ENCODE measurements at regions not wholly inside any gene's neighbourhood (a gene's known extent, or its start where the extent isn't known, plus 50 kb on each side); places are given as distances from the start of the nearest gene placed in this dataset.
"Not testable (repeated sequence)": the region's sequence is repeated elsewhere in the genome, so short reads cannot be mapped to it uniquely, and the experiment has no call there.

DNA sequence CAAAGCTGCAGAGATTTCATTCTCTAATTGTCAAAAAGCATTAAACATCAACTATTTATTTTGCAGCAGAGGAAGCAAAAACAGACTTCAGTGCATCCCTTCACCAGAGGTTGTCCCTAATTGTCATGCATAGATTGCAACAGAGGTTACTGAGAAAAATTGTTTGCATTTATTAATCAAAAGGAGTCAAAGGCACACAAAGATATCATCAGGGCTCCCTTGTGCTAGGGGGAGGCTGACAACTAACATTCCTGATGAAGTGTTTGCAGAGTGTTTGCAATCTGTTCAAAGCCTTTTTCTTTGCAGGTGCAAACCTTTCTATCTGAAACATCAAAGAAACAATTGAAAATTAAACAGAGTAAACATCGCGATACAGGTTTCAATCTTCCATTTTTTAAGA, 227.5 kb downstream of the TEX36 start:
- DNase-seq (ENCODE audit: low spot score): no peak

DNA sequence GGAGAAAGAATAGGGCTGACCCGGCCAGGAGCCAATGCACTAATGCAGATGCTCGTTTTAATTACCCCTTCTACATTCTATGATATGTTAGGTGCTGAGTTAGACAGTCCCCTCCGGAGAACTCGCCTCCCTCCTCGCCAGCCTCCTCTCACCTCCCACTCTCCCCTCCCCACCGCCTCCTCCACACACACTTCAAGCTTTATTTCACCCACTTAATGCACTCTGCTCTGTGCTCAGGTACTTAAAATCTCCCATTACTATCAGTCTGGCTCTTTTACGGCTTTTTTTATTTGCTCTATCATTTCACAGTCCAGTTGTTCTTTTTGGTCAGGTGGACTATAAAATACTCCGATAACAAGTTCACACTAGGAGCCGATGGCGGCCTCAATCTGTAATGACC, 231.6 kb downstream of the TEX36 start:
- no peak for DNase-seq (ENCODE audit: low spot score)

DNA sequence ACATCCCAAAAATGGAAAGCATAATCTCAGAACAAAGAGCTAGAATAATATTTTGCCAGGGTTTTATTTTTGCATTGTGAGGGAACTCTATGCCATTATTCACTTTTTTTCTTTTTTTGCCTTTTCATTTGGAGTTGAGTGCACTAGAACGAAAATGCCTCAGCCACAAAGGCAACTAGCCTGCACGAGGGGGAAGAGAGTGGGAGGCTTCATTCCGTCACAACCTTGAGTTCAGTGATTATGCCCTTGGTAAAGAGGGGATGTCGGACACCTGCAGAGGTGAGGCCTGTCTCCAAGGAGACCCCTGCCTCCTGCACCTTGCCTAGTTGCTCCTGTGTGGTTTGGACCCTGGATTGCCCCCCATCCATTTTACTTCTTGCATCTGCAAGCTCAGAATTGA, 232.7 kb downstream of the TEX36 start:
- DNase-seq (ENCODE audit: low spot score): no peak

DNA sequence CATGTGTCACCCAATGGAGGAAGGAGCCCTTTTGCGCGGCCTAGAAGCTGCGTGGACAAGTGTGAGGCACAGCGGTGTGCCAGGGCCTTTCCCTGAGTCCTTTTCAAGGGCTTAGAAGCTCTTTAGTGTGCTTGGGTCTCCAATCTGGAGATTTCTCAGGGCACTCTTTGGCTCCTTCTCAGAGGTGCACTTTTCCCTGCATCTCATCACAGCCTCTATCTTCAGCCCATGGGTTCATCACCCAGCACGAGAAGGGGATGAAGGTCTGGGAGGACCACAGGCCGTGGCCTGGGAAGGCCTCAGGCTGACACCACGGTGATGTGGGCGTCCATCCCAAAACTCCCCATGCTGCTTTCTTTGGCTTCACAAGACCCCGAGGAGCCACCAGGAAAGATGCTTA, 233.4 kb downstream of the TEX36 start:
- no peak for DNase-seq (ENCODE audit: low spot score)

DNA sequence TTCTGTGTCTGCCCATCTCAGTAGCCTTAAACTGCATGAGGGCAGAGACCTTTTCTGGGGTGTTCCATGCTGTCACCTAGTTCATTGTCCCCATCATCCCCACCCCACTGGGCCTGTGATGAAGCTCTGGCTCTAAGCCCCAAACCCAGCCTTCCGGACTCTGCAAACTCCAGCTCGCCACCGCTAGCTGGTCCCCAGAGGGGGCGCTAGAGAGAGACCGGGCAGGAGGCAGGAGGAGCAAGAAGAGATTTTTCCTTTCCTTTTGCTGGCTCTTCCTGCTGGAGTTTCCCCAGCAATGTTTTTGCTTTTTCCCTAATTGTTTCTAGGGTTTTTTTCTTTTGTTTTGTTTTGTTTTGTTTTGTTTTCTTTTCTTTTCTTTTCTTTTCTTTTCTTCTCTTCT, 234.4 kb downstream of the TEX36 start:
- no peak for DNase-seq (ENCODE audit: low spot score)

DNA sequence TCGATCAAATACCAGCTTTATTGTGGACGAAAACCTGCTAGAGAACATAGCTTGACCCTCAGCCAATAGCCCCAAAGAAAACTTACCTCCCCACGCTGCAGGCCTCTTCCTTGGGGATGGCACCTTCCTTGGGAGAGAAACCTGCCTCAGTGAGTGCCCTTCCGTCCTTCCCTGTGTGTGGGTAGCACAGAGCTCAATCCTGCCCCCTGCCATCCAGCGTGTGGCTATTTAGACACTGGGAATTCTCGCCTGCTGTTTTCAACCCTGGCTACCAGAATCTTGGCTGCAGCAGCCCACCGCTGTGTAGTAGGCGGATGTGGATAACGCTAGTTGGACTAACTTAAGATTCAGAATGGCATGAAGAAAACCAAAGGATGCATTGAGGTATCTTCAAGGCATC, 238.2 kb downstream of the TEX36 start:
- no peak for DNase-seq (ENCODE audit: low spot score)

DNA sequence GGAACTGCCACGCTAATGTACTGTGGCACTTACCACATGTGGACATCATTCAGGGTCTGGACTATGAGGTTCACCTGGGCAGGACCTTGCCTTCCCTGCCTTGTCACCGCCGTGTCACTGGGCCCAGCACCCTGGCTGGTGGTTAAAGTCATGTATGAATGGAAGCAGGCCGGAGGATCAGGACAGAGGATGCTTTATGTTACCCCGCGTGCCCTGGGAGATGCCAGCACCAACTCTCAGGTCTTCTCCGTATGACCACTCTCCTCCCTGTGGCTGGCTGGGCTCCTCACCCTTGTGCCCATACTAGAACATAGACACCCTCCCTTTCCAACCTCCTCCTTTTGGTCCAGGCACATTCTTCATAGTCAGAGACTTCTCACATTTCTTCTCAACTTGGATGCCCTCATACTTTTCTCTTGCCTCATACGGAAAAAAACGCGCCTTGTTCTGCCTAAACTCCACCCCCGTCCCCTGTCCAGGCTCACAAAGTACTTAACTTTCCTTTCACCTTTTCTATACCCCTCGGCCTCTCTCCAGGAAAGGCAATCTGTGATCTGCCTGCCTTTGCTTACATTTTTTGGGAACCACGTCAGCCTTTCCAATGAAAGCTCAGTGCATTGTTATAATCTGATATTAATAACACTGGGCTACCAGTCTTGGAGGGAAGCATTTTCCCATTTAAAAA, 240.0 kb downstream of the TEX36 start:
- no peak for DNase-seq (ENCODE audit: low spot score)

DNA sequence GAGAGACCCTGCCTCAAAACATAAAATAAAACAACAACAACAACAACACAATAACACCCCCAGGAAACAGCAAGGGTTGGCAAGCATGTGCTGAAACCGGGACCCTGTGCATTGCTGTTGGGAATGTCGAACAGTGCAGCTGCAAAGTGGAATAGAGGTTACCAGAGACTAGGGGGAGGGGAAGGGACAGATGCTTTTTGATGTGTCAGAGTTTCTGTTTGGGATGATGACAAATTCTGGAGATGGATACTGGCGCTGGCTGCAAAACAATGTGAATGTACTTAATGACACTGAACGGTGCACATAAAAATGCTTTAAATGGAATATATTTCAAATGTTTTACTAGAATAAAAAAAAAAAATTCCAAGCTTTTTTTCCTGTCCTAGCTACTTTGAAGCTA, 241.8 kb downstream of the TEX36 start:
- DNase-seq (ENCODE audit: low spot score): no peak

DNA sequence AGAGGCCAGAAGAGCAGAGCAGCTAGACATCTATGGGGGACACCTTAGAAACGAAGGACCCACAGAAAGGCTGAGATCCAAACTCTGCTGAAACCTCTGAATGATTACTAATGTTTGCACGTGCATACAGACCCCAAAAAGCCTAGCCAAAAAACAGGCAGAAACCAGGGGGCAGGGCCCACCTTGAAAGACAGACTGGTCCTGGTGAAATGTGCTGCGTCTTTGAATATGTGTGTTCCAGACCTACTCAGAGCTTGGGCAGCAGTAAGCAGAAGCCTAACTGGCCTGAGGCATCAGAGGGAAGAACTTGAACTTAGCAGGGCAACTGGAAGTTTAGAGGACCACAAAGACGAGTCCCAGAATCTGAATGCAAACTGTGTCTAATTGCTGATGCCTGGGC, 251.8 kb downstream of the TEX36 start:
- DNase-seq (ENCODE audit: low spot score): no peak

DNA sequence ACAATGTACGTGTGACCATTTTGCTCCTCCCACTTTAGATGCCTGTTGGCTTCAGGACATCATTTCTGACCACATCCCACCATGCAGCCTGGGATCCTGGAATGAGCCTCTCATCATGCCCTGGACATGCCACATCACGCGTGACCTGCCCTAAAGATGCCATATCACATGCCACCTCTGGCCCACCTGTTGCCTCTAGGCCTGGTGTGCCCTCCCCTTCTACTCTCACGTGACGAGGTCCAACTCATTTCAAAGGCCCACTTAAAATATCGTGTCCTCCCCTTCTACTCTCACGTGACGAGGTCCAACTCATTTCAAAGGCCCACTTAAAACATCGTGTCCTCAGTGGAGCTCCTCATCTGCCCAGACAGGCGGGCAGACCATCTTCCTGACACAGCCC, 254.9 kb downstream of the TEX36 start:
- DNase-seq (ENCODE audit: low spot score): no peak

DNA sequence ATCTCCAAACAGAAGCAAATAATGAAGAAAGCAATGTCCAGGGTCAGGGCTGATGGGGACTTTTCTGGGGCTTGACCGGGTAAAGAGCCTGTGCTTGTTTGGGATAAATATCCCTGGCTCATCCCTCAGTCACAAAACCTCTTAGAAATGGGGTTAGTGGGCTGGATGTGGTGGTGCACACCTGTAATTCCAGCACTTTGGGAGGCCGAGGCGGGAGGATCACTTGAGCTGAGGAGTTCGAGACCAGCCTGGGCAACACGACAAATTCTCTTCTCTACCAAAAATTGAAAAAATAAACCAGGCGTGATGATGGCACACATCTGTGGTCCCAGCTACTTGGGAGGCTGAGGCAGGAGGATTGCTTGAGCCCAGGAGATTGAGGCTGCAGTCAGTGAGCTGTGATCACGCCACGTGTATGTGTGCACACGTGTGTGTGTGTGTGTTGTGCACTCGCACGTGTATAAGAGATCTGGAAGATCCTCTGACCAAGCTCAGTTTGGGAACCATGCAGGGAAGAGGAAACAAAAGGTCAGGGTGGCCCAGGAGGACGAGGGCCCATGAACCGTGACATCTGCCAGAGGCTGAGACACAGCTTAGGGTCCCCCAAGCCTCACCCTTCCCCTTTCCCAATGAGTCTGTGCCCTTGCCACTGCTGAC, 258.6 kb downstream of the TEX36 start:
- no peak for DNase-seq (ENCODE audit: low spot score)

DNA sequence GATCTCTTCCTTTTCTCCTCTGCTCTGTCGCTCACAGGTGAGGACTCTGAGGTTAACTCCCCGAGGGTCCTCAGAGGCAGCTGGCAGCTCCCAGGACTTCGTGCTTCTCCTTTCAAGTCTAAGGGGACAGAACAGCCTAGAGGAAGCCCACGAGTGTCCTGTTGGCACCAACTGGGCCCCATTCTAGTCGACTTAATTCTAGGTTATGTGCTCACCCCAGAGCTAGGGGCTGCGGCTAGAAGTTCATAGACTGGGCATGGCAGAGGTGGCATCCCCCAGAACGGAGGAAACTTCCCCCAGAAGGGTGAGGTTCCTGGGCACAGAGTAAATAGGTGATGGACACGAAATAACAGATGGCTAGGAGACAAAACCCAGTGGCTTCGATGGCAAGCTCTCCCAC, 259.4 kb downstream of the TEX36 start:
- no peak for DNase-seq (ENCODE audit: low spot score)

DNA sequence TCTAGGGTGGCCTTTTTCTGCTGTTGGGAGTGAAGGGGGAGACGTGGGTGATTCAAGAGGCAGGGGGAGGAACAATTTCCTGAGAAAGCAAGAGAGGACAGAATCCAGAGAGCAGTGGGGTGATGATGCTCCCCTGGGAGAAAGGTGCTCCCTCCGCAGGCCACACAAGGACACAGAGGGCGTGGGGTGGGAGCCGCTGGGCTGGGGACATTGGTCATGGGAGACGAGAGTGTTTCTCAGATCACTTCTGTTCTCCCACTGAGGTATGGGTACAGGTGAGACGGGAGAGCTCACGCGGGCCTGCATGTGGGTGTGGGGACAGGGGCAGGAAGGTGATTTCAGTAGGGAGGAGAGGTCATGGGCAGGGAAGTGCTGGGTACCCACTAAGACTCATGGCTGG, 259.5 kb upstream of the CTBP2 start:
- no peak for DNase-seq (ENCODE audit: low spot score)

DNA sequence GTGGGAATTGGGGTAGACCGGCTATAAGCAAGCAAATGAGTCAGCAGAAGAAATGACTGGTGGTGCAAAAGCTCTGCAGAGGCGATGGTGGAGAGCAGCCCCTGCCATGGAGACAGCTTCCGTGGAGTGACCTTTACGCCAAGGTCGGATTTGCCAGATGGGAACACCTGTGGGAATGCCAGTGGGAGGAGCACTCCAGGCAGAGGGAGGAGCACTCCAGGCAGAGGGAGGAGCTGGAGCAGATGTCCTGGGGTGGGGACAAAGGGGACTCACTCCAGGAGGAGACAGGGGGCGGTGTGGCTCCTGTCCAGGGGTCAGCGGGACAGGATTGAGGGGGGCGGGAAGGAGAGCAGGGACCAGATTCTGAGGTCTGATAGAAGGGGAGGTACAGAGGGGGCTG, 258.8 kb upstream of the CTBP2 start:
- no peak for DNase-seq (ENCODE audit: low spot score)

DNA sequence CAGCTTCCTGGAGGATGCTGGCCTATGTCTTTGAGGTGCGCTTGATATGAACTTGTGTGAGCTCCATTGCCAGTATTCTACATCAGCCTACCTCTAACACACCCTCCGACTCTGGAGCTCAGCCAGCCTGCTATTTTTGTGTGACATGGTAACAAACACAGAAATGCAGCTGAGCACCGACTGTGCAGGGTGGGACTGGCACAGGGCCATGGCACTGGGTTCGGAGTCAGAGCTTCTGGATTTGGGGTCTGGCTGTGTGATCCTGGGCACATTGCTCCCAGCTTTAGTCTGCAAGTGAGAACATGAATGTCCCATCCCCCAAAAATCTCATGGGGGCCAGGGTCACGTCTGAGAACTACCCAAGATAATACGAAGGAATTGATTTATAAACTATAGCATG, 257.2 kb upstream of the CTBP2 start:
- no peak for DNase-seq (ENCODE audit: low spot score)

DNA sequence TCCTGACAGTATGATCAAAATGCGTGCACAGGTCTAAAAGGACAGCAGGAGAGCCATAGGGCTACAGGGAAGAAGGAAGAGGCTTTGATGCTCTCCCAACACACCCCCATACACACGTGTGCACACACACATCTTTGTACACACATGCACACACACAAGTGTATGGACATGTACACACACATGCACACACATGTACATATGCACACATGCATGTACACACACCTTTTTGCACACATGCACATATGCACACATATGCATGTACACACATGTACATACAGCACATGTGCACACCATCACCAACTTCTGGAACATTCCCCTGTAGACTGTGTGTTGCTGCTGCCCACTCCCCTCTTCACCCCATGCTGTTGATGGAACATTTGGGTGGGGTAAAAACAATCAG, 255.6 kb upstream of the CTBP2 start:
- DNase-seq (ENCODE audit: low spot score): no peak

DNA sequence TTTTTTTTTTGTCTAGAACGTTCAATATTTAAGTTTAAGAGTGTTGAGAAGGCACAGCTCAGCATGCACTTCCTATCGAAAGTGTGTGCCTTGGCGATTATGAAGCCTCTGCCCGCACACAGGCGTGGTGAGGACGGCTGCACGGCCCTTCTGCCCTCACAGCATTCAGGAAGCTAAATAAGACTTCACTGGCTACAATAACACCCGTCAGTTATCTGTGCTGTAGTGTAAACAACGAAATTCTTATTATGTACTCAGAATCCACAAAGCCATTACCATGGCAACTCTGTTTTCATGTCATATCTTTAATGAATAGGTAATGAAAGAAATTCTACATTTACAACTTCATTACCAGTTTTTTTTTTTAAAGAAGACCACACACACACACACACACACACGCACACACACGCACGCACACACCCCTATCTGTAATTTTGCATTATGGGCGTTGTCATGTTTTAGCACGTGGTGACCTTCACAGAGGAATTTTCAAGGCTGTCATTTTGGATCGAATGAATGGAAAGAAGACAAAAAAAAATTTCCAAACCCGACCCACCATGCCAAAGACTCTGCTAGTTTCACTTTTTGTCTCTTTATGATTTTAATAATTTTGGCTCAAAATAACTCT, 254.8 kb upstream of the CTBP2 start:
- DNase-seq (ENCODE audit: low spot score): no peak

DNA sequence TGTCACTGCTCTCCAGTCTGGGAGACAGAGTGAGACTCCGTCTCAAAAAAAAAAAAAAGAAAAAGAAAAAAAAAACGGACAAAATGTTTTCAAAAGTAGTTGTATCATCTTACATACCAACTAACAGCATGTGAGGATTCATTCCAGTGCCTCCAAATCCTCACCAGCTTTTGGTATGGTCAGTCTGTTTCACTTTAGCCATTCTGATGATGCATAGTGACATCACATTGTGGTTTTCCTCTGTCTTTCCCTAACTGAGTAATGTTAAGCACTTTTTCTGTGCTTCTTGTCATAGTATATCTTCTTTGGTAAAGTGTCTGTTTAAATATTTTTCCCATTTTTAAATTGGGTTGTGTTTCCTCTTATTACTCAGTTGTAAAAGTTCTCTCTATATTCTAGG, 251.4 kb upstream of the CTBP2 start:
- DNase-seq (ENCODE audit: low spot score): no peak

DNA sequence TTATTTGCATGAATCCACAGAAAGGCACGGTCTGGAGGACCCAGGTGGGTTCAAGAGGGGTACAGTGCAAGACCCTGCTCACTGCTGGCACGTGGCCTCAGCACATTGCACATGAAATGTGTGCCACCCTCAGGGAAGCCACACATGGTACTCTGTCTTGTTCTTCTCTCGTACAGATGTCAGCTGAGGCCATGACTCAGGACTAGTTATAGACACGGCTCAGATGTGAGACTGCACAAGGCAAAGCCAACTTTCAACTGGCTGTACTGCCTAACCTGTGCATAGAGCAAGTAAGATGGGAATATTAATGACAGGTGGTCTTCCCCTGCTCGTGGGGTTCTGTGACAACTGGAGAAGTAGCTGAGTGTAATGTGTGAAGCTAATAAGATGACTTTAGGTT, 249.4 kb upstream of the CTBP2 start:
- no peak for DNase-seq (ENCODE audit: low spot score)

DNA sequence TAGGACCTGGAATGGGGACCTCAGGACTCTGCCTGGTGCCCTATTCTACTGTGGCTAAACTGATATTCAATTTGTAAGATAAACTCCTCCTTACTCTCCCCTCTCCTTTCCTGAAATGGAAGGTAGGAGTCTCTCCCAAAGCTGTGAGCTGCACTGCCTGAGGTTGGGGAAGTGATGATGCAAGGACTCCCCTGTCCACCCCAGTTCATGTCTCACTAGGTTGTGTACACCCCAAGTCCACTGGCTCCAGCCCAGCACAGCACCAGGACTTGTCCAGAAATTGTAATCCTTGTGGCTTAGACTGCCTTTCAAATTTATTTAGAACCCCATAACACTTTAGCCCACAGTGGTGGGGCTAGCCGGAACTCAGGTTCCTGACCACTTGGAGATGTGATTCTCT, 247.2 kb upstream of the CTBP2 start:
- DNase-seq (ENCODE audit: low spot score): no peak

DNA sequence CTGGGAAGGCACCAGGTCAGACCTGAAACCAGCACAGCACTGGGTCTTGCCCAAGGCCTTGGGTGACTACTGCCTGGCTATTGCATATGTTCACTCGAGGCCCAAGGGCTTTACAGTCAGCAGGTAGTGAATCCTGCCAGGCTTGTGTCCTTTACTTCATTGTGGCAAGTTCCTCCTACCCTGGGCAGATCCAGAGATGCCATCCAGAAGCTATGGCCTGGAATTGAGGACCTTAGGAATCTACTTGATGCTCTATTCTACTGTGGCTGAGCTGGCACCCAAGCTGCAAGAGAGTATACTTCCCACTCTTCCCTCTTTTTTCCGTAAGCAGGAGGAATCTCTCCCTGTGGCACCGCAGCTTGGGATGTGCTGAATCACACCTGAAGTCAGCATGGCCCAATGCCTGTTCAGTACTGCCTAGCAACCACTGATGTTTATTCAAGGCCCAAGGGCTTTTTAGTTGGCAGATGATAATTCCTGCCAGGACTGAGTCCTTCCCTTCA, 246.7 kb upstream of the CTBP2 start:
- DNase-seq (ENCODE audit: low spot score): no peak

DNA sequence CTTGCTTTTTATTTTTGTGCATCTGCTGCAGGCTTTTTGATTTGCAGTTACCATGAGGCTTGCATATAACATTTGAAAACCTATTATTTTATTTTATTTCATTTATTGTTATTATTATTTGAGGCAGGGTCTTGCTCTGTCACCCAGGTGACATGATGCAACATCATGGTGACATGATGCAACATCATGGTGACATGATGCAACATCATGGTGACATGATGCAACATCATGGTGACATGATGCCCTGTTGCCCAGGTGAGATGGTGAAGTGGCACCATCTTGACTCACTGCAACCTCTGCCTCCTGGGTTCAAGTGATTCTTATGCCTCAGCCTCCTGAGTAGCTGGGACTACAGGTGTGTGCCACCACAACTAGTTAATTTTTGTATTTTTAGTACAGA, 244.5 kb upstream of the CTBP2 start:
- DNase-seq (ENCODE audit: low spot score): not testable (repeated sequence)

DNA sequence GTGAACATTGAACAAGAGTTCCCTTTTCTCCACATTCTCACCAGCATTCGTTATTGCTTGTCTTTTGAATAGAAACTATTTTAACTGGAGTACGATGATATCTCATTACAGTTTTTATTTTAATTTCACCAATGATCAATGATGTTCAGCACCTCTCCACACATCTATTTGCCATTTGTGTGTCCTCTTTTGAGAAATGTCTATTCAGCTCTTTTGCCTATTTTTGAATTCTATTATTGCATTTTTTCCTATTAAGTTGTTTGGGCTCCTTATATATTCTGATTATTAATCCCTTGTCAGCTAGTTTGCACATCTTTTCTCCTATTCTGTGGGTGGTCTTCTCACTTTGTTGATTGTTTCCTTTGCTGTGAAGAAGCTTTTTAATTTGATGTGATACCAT, 241.1 kb upstream of the CTBP2 start:
- DNase-seq (ENCODE audit: low spot score): no peak

DNA sequence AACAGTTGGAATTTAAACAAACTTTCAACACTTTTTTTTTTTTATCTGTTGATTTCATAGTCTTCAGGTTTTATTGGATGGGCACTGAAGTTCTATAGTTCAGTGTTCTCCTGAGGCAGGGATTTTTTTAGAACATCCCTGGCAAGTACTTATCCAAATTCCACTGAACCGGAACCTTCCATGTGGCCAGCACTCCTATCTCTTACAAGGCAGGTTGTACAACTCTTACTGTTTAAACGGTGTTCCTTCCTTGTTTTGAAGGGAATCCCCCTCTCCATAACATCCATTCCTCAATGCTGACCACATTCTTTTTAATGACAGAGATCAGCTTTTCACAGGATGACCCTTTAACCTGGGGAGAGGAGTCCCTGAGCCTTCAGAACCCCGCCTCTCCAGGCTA, 238.9 kb upstream of the CTBP2 start:
- no peak for DNase-seq (ENCODE audit: low spot score)
